Ascending aorta (tissue), 2 donors: ENCODE measurements at regions not wholly inside any gene's neighbourhood (a gene's known extent, or its start where the extent isn't known, plus 50 kb on each side); places are given as distances from the start of the nearest gene placed in this dataset.

Source experiments
- DNase-seq, 2 donors: peaks; one replicate each; pipeline ENCODE4 v3.0.0-alpha.2; 2019; ENCODE audit warnings: low spot score in 2 of 2
- H3K27ac ChIP-seq, 2 donors: fragments of 200-600 bp; sonication (generic); one replicate each; pipeline ENCODE4 v1.5.1; 2016 to 2017; ENCODE audit warnings: mild to moderate bottlenecking in 1 of 2
- H3K27me3 ChIP-seq: fragments of 200-600 bp; sonication (generic); one replicate; pipeline ENCODE4 v1.5.1; 2017
- H3K36me3 ChIP-seq, 2 donors: fragments of 200-600 bp; sonication (generic); one replicate each; pipeline ENCODE4 v1.5.1; 2016
- H3K4me1 ChIP-seq, 2 donors: fragments of 200-600 bp; sonication (generic); one replicate each; pipeline ENCODE4 v1.5.1; 2016 to 2017; ENCODE audit warnings: mild to moderate bottlenecking in 1 of 2
- H3K4me3 ChIP-seq, 2 donors: fragments of 200-600 bp; sonication (generic); one replicate each; pipeline ENCODE4 v1.5.1; 2016 to 2017; ENCODE audit warnings: mild to moderate bottlenecking in 1 of 2
- H3K9me3 ChIP-seq, 2 donors: fragments of 200-600 bp; sonication (generic); one replicate each; pipeline ENCODE4 v1.5.1; 2016
- CTCF ChIP-seq, 3 experiments: fragments of 200-600 bp in 2 of 3; fragments of 450-650 bp in 1 of 3; sonication (generic) in 2 of 3; IDR thresholded peaks; one replicate each; pipeline ENCODE4 v1.5.1; 2016 to 2019; ENCODE audit warnings: antibody characterized with exemption in 3 of 3, mild to moderate bottlenecking in 1 of 3, moderate library complexity in 1 of 3
- intact Hi-C: fragments of 100-400 bp; cut with DNase I; formaldehyde crosslinking; loops from one replicate; pipeline ENCODE4 v1.15.1; 2023

- no peak overlapping the region for H3K27ac ChIP-seq
- no peak for TF ChIP-seq CTCF (IDR thresholded peaks at IDR 0.05)
- H3K36me3 ChIP-seq = no peaks in the 10 kb centered on the region
- no peaks in the 10 kb centered on the region for H3K9me3 ChIP-seq
- H3K27me3 ChIP-seq = no peaks in the 10 kb centered on the region
- H3K4me1 ChIP-seq = no peaks in the 10 kb centered on the region
- DNase-seq = no peak
- no peak overlapping the region for H3K4me3 ChIP-seq
- intact Hi-C loops = loop anchor here (10.0 kb wide), 1 partner anchor 66 kb away; the partner anchor contains the start of gene DHX15
Measured at GRCh38 chr4:24650849-24651640, 66.7 kb upstream of the DHX15 start.

GRCh38 chr4:24655326-24655725 lies 71.0 kb upstream of the DHX15 start:
- no peaks in the 10 kb centered on the region for H3K4me1 ChIP-seq
- DNase-seq = no peak
- H3K27ac ChIP-seq = no peak overlapping the region
- no peak for TF ChIP-seq CTCF (IDR thresholded peaks at IDR 0.05)
- no peaks in the 10 kb centered on the region for H3K27me3 ChIP-seq
- H3K4me3 ChIP-seq = no peak overlapping the region
- no peaks in the 10 kb centered on the region for H3K9me3 ChIP-seq
- no peaks in the 10 kb centered on the region for H3K36me3 ChIP-seq
- intact Hi-C loops = loop anchor here (10.0 kb wide), 1 partner anchor 71 kb away; the partner anchor contains the start of gene DHX15

- no peaks in the 10 kb centered on the region for H3K4me1 ChIP-seq
- no peaks in the 10 kb centered on the region for H3K27me3 ChIP-seq
- DNase-seq = no peak
- intact Hi-C loops = loop anchor here (10.0 kb wide), 1 partner anchor 71 kb away; the partner anchor contains the start of gene DHX15
- H3K4me3 ChIP-seq = no peak overlapping the region
- TF ChIP-seq CTCF (IDR thresholded peaks at IDR 0.05) = no peak
- no peaks in the 10 kb centered on the region for H3K36me3 ChIP-seq
- no peaks in the 10 kb centered on the region for H3K9me3 ChIP-seq
- no peak overlapping the region for H3K27ac ChIP-seq
Measured at GRCh38 chr4:24655971-24656370, 71.6 kb upstream of the DHX15 start.

GRCh38 chr4:24656906-24657305 lies 72.6 kb upstream of the DHX15 start:
- DNase-seq = no peak
- H3K27me3 ChIP-seq = no peaks in the 10 kb centered on the region
- TF ChIP-seq CTCF (IDR thresholded peaks at IDR 0.05) = no peak
- H3K36me3 ChIP-seq = no peaks in the 10 kb centered on the region
- intact Hi-C loops = loop anchor here (10.0 kb wide), 1 partner anchor 72 kb away; the partner anchor contains the start of gene DHX15
- H3K9me3 ChIP-seq = no peaks in the 10 kb centered on the region
- no peak overlapping the region for H3K4me3 ChIP-seq
- H3K4me1 ChIP-seq = no peaks in the 10 kb centered on the region
- H3K27ac ChIP-seq = no peak overlapping the region

- H3K27ac ChIP-seq = no peak overlapping the region
- no peaks in the 10 kb centered on the region for H3K4me1 ChIP-seq
- TF ChIP-seq CTCF (IDR thresholded peaks at IDR 0.05) = no peak
- no peaks in the 10 kb centered on the region for H3K27me3 ChIP-seq
- no peaks in the 10 kb centered on the region for H3K36me3 ChIP-seq
- no peaks in the 10 kb centered on the region for H3K9me3 ChIP-seq
- no peak overlapping the region for H3K4me3 ChIP-seq
- intact Hi-C loops = loop anchor here (10.0 kb wide), 1 partner anchor 73 kb away; the partner anchor contains the start of gene DHX15
- no peak for DNase-seq
Measured at GRCh38 chr4:24657768-24658617, 73.6 kb upstream of the DHX15 start.
